ENCODE measurements at regions not wholly inside any gene's neighbourhood (a gene's known extent, or its start where the extent isn't known, plus 50 kb on each side); places are given as distances from the start of the nearest gene placed in this dataset.

DNA sequence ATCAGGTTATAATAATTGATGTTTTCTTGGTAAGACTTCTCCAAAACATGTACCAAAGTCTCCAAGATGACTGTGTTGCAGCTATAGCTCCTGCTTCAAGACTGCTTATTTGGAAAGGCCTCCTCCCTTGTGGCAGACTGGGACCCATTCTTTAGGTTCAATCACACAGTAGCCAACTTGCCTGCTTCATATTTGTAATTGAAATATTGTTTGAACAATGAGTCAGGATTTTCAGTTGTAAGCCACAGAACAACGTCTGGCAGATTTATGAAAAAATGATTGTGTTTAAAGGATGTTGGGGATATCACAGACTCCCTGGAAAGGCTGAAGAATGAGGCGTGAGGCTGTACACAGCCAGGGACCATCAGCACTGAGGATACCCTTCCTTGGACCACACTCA, 458.9 kb downstream of the MED10 start:
- 47% methylated on average over 2 of the region's 2 CpGs for WGBS, 2 donors (ENCODE audit: low coverage in 1 of 2)
- no peaks in the 10 kb centered on the region for H3K36me3 ChIP-seq

DNA sequence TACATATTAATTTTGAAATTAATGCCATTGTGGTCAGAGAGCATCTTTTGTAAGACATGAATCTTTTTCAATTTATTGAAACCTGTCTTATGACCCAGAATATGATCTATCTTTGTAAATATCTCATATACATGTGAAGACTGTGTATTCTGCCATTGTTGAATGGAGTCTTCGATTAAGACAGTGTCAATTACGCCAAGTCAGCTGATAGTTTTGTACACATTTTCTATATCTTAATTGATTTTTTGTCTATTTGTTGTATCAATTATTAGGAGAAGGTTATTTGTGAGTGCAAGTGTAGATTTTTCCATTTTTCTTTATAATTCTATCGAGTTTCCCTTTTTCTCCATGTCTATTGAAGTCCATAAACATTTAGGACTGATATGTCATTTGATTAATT, 471.6 kb downstream of the MED10 start:
- no peaks in the 10 kb centered on the region for H3K9me3 ChIP-seq
- H3K4me1 ChIP-seq: no peaks in the 10 kb centered on the region
- intact Hi-C loops (cut with DNase I; ENCODE audit: low total_unique reads): no loop called here
- WGBS, 2 donors (ENCODE audit: low coverage in 1 of 2): 72 to 74% methylated on average over 3 of the region's 3 CpGs
- no peak overlapping the region for H3K27ac ChIP-seq
- no peak overlapping the region for H3K4me3 ChIP-seq
- no peak for DNase-seq
- H3K27me3 ChIP-seq: no peaks in the 10 kb centered on the region
- in situ Hi-C loops (cut with MboI; ENCODE audit: low pct_ligation_motif_present in 1 of 4, low pct_unique_long_range_greater_than_20kb in 1 of 4, low sequenced_read_pairs in 3 of 4): no loop called here
- H3K36me3 ChIP-seq: no peaks in the 10 kb centered on the region
- TF ChIP-seq EP300 (IDR thresholded peaks at IDR 0.05; ENCODE audit: low read depth) (no peak), POLR2A (IDR thresholded peaks at IDR 0.05) (no peak), POLR2AphosphoS5 (IDR thresholded peaks at IDR 0.05) (no peak)
- TF ChIP-seq, protein P1, sequence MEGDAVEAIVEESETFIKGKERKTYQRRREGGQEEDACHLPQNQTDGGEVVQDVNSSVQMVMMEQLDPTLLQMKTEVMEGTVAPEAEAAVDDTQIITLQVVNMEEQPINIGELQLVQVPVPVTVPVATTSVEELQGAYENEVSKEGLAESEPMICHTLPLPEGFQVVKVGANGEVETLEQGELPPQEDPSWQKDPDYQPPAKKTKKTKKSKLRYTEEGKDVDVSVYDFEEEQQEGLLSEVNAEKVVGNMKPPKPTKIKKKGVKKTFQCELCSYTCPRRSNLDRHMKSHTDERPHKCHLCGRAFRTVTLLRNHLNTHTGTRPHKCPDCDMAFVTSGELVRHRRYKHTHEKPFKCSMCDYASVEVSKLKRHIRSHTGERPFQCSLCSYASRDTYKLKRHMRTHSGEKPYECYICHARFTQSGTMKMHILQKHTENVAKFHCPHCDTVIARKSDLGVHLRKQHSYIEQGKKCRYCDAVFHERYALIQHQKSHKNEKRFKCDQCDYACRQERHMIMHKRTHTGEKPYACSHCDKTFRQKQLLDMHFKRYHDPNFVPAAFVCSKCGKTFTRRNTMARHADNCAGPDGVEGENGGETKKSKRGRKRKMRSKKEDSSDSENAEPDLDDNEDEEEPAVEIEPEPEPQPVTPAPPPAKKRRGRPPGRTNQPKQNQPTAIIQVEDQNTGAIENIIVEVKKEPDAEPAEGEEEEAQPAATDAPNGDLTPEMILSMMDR (IDR thresholded peaks at IDR 0.05): no peak

More for the DNA sequence above, 458.9 kb downstream of the MED10 start:
- Histone ChIP-seq H3K4me3 (no peak overlapping the region), H3K4me1 (no peaks in the 10 kb centered on the region), H3K27me3 (no peaks in the 10 kb centered on the region), H3K9me3 (no peaks in the 10 kb centered on the region), H3K27ac (no peak overlapping the region)
- in situ Hi-C loops (cut with MboI; ENCODE audit: low pct_ligation_motif_present in 1 of 4, low pct_unique_long_range_greater_than_20kb in 1 of 4, low sequenced_read_pairs in 3 of 4): no loop called here
- intact Hi-C loops (cut with DNase I; ENCODE audit: low total_unique reads): no loop called here
- TF ChIP-seq POLR2AphosphoS5 (IDR thresholded peaks at IDR 0.05) (no peak), POLR2A (IDR thresholded peaks at IDR 0.05) (no peak), EP300 (IDR thresholded peaks at IDR 0.05; ENCODE audit: low read depth) (no peak)
- TF ChIP-seq, protein P1 (IDR thresholded peaks at IDR 0.05): no peak
- DNase-seq: no peak

DNA sequence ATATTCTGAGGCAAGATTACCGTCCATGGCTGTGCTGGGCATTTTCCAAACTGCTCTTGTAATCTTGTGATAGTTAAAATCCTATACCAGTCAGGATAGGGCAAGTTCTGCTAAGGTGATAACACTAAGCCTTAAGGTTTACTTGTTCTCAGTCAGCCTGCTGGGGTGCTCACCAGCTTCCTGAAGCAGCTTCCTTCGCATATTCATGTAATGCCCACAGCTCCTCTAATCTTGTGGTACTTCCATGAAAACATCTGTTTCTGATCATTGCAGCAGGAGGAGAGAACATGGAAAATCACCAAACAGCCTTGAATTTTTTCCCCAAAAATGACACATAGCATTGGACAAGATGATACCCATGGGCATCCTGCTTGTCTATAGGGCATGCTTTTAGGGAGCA, 473.2 kb downstream of the MED10 start:
- Histone ChIP-seq H3K4me3 (no peak overlapping the region), H3K27me3 (no peaks in the 10 kb centered on the region), H3K4me1 (no peaks in the 10 kb centered on the region), H3K9me3 (no peaks in the 10 kb centered on the region), H3K27ac (no peak overlapping the region), H3K36me3 (no peaks in the 10 kb centered on the region)
- intact Hi-C loops (cut with DNase I; ENCODE audit: low total_unique reads): no loop called here
- no peak for DNase-seq
- in situ Hi-C loops (cut with MboI; ENCODE audit: low pct_ligation_motif_present in 1 of 4, low pct_unique_long_range_greater_than_20kb in 1 of 4, low sequenced_read_pairs in 3 of 4): no loop called here
- TF ChIP-seq POLR2A (IDR thresholded peaks at IDR 0.05) (no peak), POLR2AphosphoS5 (IDR thresholded peaks at IDR 0.05) (no peak), EP300 (IDR thresholded peaks at IDR 0.05; ENCODE audit: low read depth) (no peak)
- TF ChIP-seq, protein P1 (IDR thresholded peaks at IDR 0.05): no peak
- 84% methylated on average over 2 of the region's 2 CpGs; no CpG with 5 or more reads in 1 of the 2 donors for WGBS, 2 donors (ENCODE audit: low coverage in 1 of 2)

DNA sequence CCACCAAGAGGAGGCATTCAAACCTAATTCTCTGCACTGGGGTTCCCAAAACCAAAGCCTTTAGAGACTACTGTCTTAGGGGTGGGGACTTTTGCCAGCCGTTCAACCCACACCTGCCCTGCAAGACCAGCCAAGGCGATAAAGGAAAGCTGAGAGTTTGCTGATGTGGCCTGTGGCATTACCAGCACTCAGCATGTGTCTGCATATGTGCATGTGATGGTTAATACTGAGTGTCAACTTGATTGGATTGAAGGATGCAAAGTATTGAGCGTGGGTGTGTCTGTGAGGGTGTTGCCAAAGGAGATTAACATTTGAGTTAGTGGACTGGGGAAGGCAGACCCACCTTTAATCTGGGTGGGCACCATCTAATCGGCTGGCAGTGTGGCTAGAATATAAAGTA, 474.2 kb downstream of the MED10 start:
- no peaks in the 10 kb centered on the region for H3K4me1 ChIP-seq
- H3K27ac ChIP-seq: no peak overlapping the region
- no peaks in the 10 kb centered on the region for H3K9me3 ChIP-seq
- no peak overlapping the region for H3K4me3 ChIP-seq
- intact Hi-C loops (cut with DNase I; ENCODE audit: low total_unique reads): no loop called here
- no peak for TF ChIP-seq POLR2A (IDR thresholded peaks at IDR 0.05)
- no peak for TF ChIP-seq EP300 (IDR thresholded peaks at IDR 0.05; ENCODE audit: low read depth)
- TF ChIP-seq, protein P1 (IDR thresholded peaks at IDR 0.05): no peak
- 60 to 64% methylated on average over 3 to 4 of the region's 4 CpGs for WGBS, 2 donors (ENCODE audit: low coverage in 1 of 2)
- in situ Hi-C loops (cut with MboI; ENCODE audit: low pct_ligation_motif_present in 1 of 4, low pct_unique_long_range_greater_than_20kb in 1 of 4, low sequenced_read_pairs in 3 of 4): no loop called here
- no peaks in the 10 kb centered on the region for H3K27me3 ChIP-seq
- DNase-seq: no peak
- no peaks in the 10 kb centered on the region for H3K36me3 ChIP-seq

All from transverse colon (tissue), 4 donors.